ENCODE measurements at regions not wholly inside any gene's neighbourhood (a gene's known extent, or its start where the extent isn't known, plus 50 kb on each side); places are given as distances from the start of the nearest gene placed in this dataset.

DNA sequence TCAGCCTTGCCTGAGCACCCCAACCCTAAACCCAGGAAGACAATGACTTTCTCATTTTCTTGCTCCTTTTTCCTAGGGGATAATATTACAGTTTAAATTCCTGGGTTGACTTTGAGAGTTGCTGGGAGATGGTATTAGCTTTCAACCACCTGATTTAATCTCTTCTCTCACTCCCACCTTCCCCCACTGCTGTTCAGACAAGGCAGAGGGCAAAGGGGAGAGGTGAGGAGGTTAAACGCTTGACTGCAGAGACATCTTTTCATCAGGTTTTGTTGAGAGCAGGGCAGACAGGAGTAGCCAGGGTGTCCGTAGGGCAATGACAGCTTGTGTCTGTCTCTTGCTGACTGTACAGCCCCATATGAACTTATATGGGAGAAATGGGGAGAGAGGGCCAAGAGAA is 811.2 kb downstream of the MAFB start:
- DNase-seq (ENCODE audit: low spot score), result no peak

DNA sequence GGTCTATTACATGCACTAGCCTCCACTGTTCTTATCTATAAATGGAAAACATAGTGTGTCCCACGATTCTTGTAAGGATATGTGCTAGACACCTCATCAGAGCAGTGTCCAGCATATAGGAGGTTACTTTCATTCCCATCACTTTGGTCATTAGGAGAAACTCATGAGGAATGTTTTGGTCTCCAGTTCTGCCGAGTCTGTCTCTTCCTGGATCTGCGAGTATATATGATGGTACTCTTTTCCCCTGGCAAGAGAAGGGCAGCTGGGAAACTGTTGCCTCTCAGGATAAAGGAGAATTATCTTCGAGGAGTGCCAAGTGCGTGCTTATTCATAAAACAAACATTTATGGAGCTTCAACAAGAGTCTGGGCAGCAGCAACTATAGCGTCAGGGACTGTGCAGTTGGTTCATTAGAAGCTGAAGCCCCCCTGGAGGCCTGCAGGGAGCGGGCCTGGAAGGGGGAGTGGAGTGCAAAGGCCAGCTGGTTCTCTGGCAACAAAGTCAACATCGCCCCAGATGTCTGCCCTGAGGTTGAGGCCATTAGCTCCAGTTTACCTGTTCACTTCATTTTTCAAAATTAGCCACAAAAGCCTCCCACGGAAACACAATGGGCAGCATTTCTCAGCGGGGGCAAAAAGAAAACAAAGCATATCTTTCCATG is 811.9 kb downstream of the MAFB start:
- no peak for DNase-seq (ENCODE audit: low spot score)

DNA sequence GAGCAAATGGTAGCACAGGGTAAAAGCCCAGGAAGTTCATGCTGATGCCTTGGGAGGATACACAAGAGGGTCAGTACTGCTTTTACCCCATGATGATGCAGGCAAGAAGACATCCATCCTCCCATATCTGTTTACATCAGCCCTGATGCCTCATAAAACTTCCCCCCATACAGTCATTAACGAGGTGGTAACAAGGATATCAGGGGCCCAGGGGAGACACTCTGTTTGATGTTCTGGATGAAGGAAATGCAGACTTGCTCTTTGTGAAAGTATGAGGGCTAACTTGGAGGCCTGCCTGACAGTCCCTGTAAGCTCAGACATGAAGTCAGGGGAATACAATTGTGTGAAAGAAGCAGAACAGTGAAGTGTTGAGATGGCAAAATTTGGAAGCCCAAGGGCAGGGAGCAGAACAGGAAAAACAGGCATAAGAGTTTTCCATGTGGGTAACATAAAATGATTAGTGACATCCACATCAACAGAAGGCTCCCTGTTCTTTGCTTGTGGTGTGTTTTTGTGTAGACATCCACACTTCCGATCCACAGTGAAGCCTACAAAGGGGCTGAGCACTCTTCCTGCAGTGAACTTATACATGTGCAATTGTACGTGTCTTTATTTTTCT is 813.4 kb downstream of the MAFB start:
- no peak for DNase-seq (ENCODE audit: low spot score)

DNA sequence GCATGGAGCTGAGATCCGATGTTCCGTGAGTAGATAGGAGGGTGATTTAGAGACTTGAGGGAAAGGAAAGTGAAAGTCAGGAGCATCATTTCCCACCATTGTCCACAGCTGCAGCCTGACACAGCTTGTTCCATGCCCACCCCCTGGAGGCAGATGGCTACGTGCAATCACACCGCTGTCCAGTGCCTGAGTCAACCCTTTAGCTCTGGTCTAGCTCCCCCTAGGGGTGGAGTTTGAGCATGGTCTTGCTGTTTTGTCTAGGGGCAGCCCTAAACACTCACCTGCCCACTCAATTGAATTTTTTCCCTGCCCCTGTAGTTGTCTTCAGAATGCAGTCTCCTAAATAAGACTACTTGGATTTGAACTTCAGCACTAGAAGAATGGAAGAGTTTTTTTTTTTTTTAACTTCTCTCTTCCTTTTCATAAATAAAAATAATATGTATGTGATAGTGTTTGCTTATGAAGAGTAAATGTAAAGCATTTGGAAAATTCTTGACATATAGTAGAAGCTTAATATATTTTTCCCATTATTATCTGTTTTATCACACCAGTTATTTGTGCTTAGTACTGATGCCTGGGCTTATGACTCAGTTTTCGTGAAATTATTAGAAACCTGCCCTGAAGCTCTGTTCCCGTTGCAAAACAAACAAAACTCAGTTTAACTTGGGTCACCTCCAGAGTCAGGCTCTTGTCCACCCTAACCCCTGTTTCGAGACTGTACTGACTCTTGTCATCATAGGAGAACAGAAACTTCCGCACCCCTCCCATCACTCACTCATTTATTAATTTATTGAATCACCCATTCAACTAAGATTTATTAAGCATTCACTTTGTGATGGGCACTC is 814.8 kb downstream of the MAFB start:
- peak; percentile 94 for DNase-seq (ENCODE audit: low spot score)

GRCh38 chr20:39873286-39873685 is 815.8 kb downstream of the MAFB start:
- DNase-seq (ENCODE audit: low spot score), result no peak

DNA sequence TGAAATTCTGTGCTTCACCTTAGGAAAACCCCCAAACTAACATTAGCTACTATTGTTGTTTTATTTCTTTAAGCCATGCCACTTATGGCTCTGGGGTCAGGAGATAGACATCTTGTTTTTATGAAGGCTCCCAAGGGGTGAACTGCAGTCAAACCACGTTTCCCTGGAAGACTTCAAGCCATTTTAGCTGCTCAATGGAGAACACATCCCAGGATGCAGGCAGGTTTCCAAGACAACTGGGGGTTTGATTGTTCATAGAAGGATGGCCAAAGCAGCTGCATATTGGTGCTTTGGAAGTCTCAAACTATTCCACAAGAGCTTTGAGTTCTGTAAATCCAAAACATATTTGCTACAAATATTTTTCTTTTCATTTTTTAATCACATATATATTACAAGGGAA is 818.0 kb downstream of the MAFB start:
- no peak for DNase-seq (ENCODE audit: low spot score)

DNA sequence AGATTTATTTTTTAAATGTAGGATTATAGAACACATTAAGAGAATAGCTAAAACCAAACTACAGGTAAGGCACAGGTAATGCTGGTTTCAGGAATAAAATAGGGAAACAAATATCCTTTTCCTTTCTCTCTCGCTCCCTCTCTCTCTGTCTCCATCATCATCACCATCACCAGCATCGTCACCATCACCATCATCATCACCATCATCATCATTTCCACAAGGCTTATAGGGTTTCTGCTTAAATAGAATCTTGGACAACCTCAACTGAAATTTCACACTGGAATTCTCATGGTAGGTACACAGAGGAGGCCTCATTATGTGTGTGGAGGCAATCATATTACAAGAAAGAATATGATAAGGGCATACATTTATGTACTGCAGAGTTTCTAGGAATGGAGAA is 823.6 kb downstream of the MAFB start:
- DNase-seq (ENCODE audit: low spot score), result no peak

- no peak for DNase-seq (ENCODE audit: low spot score)
These were observed 826.6 kb downstream of the MAFB start for GRCh38 chr20:39862470-39862891.

GRCh38 chr20:39861381-39861780 is 827.7 kb downstream of the MAFB start:
- DNase-seq (ENCODE audit: low spot score), result no peak

- no peak for DNase-seq (ENCODE audit: low spot score)
These were observed 831.2 kb downstream of the MAFB start for GRCh38 chr20:39857835-39858234.

DNA sequence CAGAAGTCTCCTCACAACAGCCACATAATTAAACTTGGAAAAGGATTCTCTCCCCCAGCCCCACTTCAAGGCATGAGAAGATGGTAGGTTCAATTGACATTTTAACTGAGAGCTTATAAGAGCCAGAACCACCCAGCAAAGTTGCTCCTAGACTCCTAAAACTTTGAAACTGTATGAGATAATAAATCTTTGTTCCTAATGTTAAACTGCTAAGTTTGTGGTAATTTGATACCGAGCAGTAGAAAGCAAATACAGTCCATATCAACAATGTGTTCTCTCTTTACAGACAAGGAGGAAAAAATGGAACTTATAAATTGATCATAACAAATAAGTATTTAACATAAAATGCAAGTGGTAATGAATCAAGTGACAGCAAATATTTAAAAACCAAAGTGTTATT is 831.8 kb downstream of the MAFB start:
- DNase-seq (ENCODE audit: low spot score), result no peak

GRCh38 chr20:39855799-39856198 is 833.2 kb downstream of the MAFB start:
- no peak for DNase-seq (ENCODE audit: low spot score)

- DNase-seq (ENCODE audit: low spot score), result no peak
These were observed 834.0 kb downstream of the MAFB start for GRCh38 chr20:39855056-39855455.

GRCh38 chr20:39853636-39854035 is 835.4 kb downstream of the MAFB start:
- DNase-seq (ENCODE audit: low spot score), result no peak

GRCh38 chr20:39853050-39853449 is 836.0 kb downstream of the MAFB start:
- DNase-seq (ENCODE audit: low spot score), result no peak

- DNase-seq (ENCODE audit: low spot score), result no peak
These were observed 837.6 kb downstream of the MAFB start for GRCh38 chr20:39851459-39851858.

GRCh38 chr20:39850821-39851330 is 838.2 kb downstream of the MAFB start:
- no peak for DNase-seq (ENCODE audit: low spot score)

DNA sequence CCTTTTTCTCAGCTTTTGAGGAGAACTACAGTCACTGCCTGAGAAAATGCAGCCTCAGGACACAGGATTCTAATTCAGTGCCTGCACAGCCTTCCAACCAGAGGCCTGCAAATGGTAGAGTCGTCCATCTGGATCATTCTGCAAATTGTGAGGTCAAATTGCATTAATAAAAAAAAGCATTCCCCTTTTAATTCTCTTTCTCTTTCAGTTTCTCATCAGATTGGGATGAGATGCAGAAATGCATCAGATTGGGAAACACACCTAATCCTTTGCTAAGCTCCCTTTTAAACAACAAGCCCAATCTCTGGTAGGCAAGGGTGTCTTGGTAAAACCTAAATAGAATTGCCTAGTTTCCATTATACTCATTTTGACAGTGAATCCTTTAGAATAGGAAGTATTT is 838.8 kb downstream of the MAFB start:
- DNase-seq (ENCODE audit: low spot score), result no peak

DNA sequence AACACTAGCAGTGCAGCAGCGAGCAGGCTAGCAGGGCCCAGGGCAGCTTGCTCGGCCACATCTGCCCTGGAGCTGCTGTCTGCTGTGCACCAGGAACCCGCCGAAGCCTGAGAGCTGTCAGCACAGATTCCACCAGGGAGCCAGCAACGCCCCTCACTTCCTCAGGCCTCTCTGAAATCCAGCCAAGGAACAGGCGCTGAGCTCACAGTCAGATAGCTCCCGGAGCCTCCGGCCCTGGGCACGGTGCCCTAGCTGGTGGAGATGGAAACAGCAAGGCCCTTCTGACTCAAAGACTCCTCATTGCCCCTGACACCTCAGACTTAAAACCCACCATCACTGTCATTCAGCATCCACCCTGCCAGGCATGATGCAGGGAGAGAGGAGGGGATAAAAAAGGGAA is 839.4 kb downstream of the MAFB start:
- no peak for DNase-seq (ENCODE audit: low spot score)

DNA sequence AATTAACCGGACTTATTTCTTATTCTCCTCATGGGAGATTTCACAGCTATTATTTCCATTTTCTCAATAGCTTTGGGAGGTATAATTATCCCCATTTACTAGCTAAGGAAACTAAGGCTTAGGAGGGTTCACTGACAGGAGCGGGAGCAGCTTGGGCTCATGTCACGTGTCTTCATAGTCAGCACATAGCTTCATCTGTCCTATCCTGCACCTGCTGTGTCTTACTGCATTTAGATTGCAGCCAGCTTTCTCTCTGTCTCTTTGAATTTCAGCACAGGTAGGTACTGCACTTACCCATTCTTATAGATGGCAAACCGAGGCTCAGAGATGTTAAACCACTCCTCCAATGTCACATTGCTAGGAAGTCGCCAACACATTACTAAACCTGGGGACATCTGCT is 839.9 kb downstream of the MAFB start:
- no peak for DNase-seq (ENCODE audit: low spot score)

GRCh38 chr20:39839399-39840119 is 849.5 kb downstream of the MAFB start:
- no peak for DNase-seq (ENCODE audit: low spot score)

GRCh38 chr20:39837561-39837960 is 851.5 kb downstream of the MAFB start:
- DNase-seq (ENCODE audit: low spot score), result no peak
